Mesothelial cell of epicardium (in vitro differentiated cells): ENCODE measurements at regions not wholly inside any gene's neighbourhood (a gene's known extent, or its start where the extent isn't known, plus 50 kb on each side); places are given as distances from the start of the nearest gene placed in this dataset.
A peak's percentile ranks its signal among the peaks of the same experiment; 100 is the strongest.

ENCODE experiments used
- DNase-seq, 2 experiments: peaks; one replicate each; pipeline ENCODE4 v3.0.0; 2021; ENCODE audit warnings: low spot score in 2 of 2; ENCODE audit not compliant: unreplicated experiment in 2 of 2
- H3K27ac Mint-ChIP-seq: 2 replicates; pipeline ENCODE4 v1.8.0; 2021; ENCODE audit warnings: mixed read lengths
- H3K27me3 Mint-ChIP-seq: 2 replicates; pipeline ENCODE4 v1.8.0; 2021; ENCODE audit warnings: low read depth, mixed read lengths
- H3K36me3 Mint-ChIP-seq: 2 replicates; pipeline ENCODE4 v1.8.0; 2021; ENCODE audit warnings: mixed read lengths
- H3K4me1 Mint-ChIP-seq: 2 replicates; pipeline ENCODE4 v1.8.0; 2021; ENCODE audit warnings: mixed read lengths
- H3K4me3 Mint-ChIP-seq: 2 replicates; pipeline ENCODE4 v1.8.0; 2021; ENCODE audit warnings: mild to moderate bottlenecking, moderate library complexity, mixed read lengths
- H3K9me3 Mint-ChIP-seq: 2 replicates; pipeline ENCODE4 v1.8.0; 2021; ENCODE audit warnings: mixed read lengths
- CTCF ChIP-seq: fragments of 200-600 bp; sonication (generic); IDR thresholded peaks from one replicate; pipeline ENCODE4 v1.5.0; 2021; ENCODE audit warnings: antibody characterized with exemption; ENCODE audit not compliant: unreplicated experiment

- Mint-ChIP-seq H3K9me3 (no peaks in the 10 kb centered on the region), H3K27ac (no peak overlapping the region), H3K27me3 (no peaks in the 10 kb centered on the region), H3K4me1 (peaks cover 11% of the 10 kb centered on the region), H3K36me3 (no peaks in the 10 kb centered on the region), H3K4me3 (no peak overlapping the region)
- no peak for TF ChIP-seq CTCF
- DNase-seq = no peak
Measured at GRCh38 chr1:87565861-87566260, 237.2 kb downstream of the LMO4 start.

GRCh38 chr1:87568005-87568404 lies 239.3 kb downstream of the LMO4 start:
- H3K4me1 Mint-ChIP-seq = peaks cover 11% of the 10 kb centered on the region
- no peaks in the 10 kb centered on the region for H3K36me3 Mint-ChIP-seq
- DNase-seq = no peak
- no peak overlapping the region for H3K27ac Mint-ChIP-seq
- no peaks in the 10 kb centered on the region for H3K9me3 Mint-ChIP-seq
- no peak for TF ChIP-seq CTCF
- no peaks in the 10 kb centered on the region for H3K27me3 Mint-ChIP-seq
- no peak overlapping the region for H3K4me3 Mint-ChIP-seq

GRCh38 chr1:87568911-87569310 lies 240.2 kb downstream of the LMO4 start:
- H3K4me3 Mint-ChIP-seq = no peak overlapping the region

GRCh38 chr1:87572008-87572407 lies 243.3 kb downstream of the LMO4 start:
- Mint-ChIP-seq H3K27ac (no peak overlapping the region), H3K4me1 (peaks cover 3% of the 10 kb centered on the region), H3K9me3 (no peaks in the 10 kb centered on the region), H3K27me3 (no peaks in the 10 kb centered on the region), H3K36me3 (no peaks in the 10 kb centered on the region), H3K4me3 (no peak overlapping the region)
- TF ChIP-seq CTCF = no peak
- no peak for DNase-seq

More at GRCh38 chr1:87568911-87569310, 240.2 kb downstream of the LMO4 start:
- Mint-ChIP-seq H3K27me3 (no peaks in the 10 kb centered on the region), H3K27ac (peak overlapping the region; percentile 5), H3K36me3 (no peaks in the 10 kb centered on the region), H3K4me1 (peaks cover 11% of the 10 kb centered on the region), H3K9me3 (no peaks in the 10 kb centered on the region)
- TF ChIP-seq CTCF = no peak
- DNase-seq = no peak

- Mint-ChIP-seq H3K4me1 (peaks cover 3% of the 10 kb centered on the region), H3K9me3 (no peaks in the 10 kb centered on the region), H3K36me3 (no peaks in the 10 kb centered on the region), H3K27ac (no peak overlapping the region), H3K4me3 (no peak overlapping the region), H3K27me3 (no peaks in the 10 kb centered on the region)
- no peak for TF ChIP-seq CTCF
- DNase-seq = no peak
Measured at GRCh38 chr1:87572891-87573290, 244.2 kb downstream of the LMO4 start.

GRCh38 chr1:87575528-87575927 lies 246.8 kb downstream of the LMO4 start:
- no peaks in the 10 kb centered on the region for H3K4me1 Mint-ChIP-seq
- H3K27ac Mint-ChIP-seq = no peak overlapping the region
- no peak overlapping the region for H3K4me3 Mint-ChIP-seq
- no peaks in the 10 kb centered on the region for H3K9me3 Mint-ChIP-seq
- no peak for TF ChIP-seq CTCF
- DNase-seq = no peak
- no peaks in the 10 kb centered on the region for H3K36me3 Mint-ChIP-seq
- no peaks in the 10 kb centered on the region for H3K27me3 Mint-ChIP-seq
